Left lung (tissue), 4 donors: ENCODE measurements at regions not wholly inside any gene's neighbourhood (a gene's known extent, or its start where the extent isn't known, plus 50 kb on each side); places are given as distances from the start of the nearest gene placed in this dataset.
"Not testable (repeated sequence)": the region's sequence is repeated elsewhere in the genome, so short reads cannot be mapped to it uniquely, and the experiment has no call there.

ENCODE experiments used
- ATAC-seq: fragments of 200-7000 bp; cut with Tn5 transposase; one replicate; pipeline ENCODE4 v1.9.1; 2020; ENCODE audit warnings: moderate library complexity
- DNase-seq, 4 donors: peaks; one replicate each; pipeline ENCODE4 v3.0.0-alpha.2; 2013 to 2020
- H3K27ac ChIP-seq, 2 donors: fragments of 200-600 bp; sonication (generic) in 1 of 2; one replicate each; pipeline versions ENCODE4 v1.5.0 to v1.8.0; 2020 to 2021
- H3K27me3 ChIP-seq, 2 donors: fragments of 200-600 bp; sonication (generic) in 1 of 2; one replicate each; pipeline versions ENCODE4 v1.5.0 to v1.8.0; 2020 to 2021
- H3K36me3 ChIP-seq, 2 donors: fragments of 200-600 bp; sonication (generic) in 1 of 2; one replicate each; pipeline versions ENCODE4 v1.5.0 to v1.8.0; 2020 to 2021
- H3K4me1 ChIP-seq, 2 donors: fragments of 200-600 bp; one replicate each; pipeline ENCODE4 v1.8.0; 2021
- H3K4me3 ChIP-seq, 2 donors: fragments of 200-600 bp; sonication (generic) in 1 of 2; one replicate each; pipeline versions ENCODE4 v1.5.0 to v1.8.0; 2020 to 2021; ENCODE audit warnings: mild to moderate bottlenecking in 1 of 2
- H3K9me3 ChIP-seq, 2 donors: fragments of 200-600 bp; sonication (generic) in 1 of 2; one replicate each; pipeline versions ENCODE4 v1.5.0 to v1.8.0; 2020 to 2021
- CTCF ChIP-seq, 2 donors: fragments of 200-600 bp; sonication (generic) in 1 of 2; IDR thresholded peaks; one replicate each; pipeline versions ENCODE4 v1.5.0 to v1.8.0; 2021; ENCODE audit warnings: antibody characterized with exemption in 2 of 2
- intact Hi-C, 2 donors: fragments of 100-400 bp; cut with DNase I; formaldehyde crosslinking; loops; one replicate each; pipeline versions ENCODE4 v1.11.2 to v1.14.2; 2022
- donor health status: DM: no; HTN: yes; CAD: no.
- donor health status: DM: no; HTN: no; CAD: no.

DNA sequence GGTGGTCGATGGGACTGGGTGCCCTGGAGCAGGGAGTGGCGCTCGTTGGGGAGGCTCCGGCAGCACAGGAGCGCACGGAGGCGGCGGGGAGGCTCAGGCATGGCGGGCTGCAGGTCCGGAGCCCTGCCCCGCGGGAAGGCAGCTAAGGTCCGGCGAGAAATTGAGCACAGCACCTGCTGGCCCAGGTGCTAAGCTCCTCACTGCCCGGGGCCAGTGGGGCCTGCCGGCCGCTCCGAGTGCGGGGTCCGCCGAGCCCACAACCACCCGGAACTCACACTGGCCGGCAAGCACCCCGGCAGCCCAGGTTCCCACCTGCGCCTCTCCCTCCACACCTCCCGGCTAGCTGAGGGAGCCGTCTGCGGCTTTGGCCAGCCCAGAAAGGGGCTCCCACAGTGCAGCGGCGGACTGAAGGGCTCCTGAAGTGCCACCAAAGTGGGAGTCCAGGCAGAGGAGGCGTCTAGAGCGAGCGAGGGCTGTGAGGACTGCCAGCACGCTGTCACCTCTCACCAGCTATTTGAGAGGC is 88.8 kb upstream of the EEF2KMT start:
- intact Hi-C loops: no loop called here
- ATAC-seq (no peak), DNase-seq (peak in 1 of 4 donors; percentile 73)
- Histone ChIP-seq H3K27ac (no peak overlapping the region), H3K36me3 (no peaks in the 10 kb centered on the region), H3K4me1 (no peaks in the 10 kb centered on the region), H3K4me3 (no peak overlapping the region), H3K27me3 (no peaks in the 10 kb centered on the region), H3K9me3 (peaks cover 0 to 2% of the 10 kb centered on the region in 2 donors)
- TF ChIP-seq CTCF (IDR thresholded peaks at IDR 0.05): no peak

- no peak for ATAC-seq
- no peak for TF ChIP-seq CTCF (IDR thresholded peaks at IDR 0.05)
- peaks cover 0 to 6% of the 10 kb centered on the region in 2 donors for H3K27me3 ChIP-seq
- DNase-seq: no peak
- no peak overlapping the region for H3K27ac ChIP-seq
- H3K36me3 ChIP-seq: no peaks in the 10 kb centered on the region
- intact Hi-C loops: no loop called here
- H3K9me3 ChIP-seq: peaks cover 0 to 36% of the 10 kb centered on the region in 2 donors
- no peaks in the 10 kb centered on the region for H3K4me1 ChIP-seq
- no peak overlapping the region for H3K4me3 ChIP-seq
Measured at GRCh38 chr16:5176505-5176904, 78.9 kb upstream of the EEF2KMT start.

DNA sequence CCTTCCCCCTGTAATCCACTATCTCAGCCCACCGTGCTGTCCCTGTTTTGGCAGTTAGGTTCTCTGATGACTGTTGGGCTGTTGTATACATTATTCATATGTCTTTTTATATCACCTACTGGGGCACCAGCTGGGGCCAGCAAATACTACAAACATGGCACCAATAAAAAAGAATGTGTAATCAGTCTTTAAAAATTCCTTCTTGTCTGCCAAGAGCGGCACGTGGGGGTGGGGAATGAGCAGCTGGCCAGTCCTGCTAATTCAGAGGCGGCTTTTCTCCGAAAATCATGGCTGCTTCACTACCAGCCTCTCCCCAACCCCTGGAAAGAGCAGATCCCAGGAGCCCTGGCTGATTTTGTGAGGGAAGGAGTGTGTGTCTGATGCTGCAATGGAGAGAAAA is 77.7 kb upstream of the EEF2KMT start:
- no peak for DNase-seq
- no peaks in the 10 kb centered on the region for H3K36me3 ChIP-seq
- no peak overlapping the region for H3K27ac ChIP-seq
- no peaks in the 10 kb centered on the region for H3K4me1 ChIP-seq
- H3K27me3 ChIP-seq: peaks cover 0 to 6% of the 10 kb centered on the region in 2 donors
- ATAC-seq: no peak
- intact Hi-C loops: no loop called here
- no peak overlapping the region for H3K4me3 ChIP-seq
- peaks cover 0 to 36% of the 10 kb centered on the region in 2 donors for H3K9me3 ChIP-seq
- no peak for TF ChIP-seq CTCF (IDR thresholded peaks at IDR 0.05)

DNA sequence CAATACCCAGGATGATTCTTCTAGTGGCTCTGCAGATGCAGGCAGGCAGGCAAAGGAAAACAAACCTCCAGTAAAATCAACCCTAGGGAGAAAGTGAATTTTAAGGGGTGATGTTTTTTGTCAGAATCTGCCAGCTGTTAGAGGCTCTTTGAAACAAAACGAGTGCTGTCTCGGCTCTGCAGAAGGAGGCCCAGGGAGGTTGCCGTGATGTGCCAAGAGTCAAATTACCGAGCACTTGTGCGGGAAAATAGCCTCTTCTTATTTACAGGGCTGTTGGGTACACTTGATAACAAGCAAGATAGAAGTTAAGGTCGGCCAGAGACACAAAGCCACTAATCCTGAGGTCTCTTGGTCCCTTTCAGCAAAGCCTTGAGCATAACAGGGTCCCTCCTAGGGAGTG is 68.9 kb upstream of the EEF2KMT start:
- Histone ChIP-seq H3K9me3 (peaks cover 0 to 2% of the 10 kb centered on the region in 2 donors), H3K4me3 (no peak overlapping the region), H3K27me3 (peaks cover 0 to 23% of the 10 kb centered on the region in 2 donors), H3K27ac (no peak overlapping the region), H3K36me3 (no peaks in the 10 kb centered on the region), H3K4me1 (no peaks in the 10 kb centered on the region)
- DNase-seq (no peak), ATAC-seq (no peak)
- intact Hi-C loops: no loop called here
- TF ChIP-seq CTCF (IDR thresholded peaks at IDR 0.05): no peak

DNA sequence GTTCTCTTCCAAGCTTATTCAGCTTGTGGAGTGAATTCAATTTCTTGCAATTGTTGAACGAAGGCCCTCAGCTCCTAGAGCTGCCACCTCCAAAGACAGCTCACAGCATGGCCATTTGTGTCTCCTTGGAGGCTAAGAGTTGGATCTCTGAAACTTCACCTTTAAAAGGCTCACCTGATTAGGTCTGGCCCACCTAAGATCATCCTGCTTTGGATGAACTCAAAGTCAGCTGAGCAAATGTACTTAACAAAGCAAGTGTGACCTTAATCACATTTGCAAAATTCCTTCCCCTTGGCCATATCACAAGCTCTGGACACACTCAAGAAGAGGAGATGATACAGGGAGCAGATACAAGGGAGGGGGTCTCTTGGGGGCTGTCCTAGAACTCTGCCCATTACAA is 67.8 kb upstream of the EEF2KMT start:
- ATAC-seq, H3K36me3 ChIP-seq, intact Hi-C loops: not testable (repeated sequence)

GRCh38 chr16:5162801-5163200 is 65.2 kb upstream of the EEF2KMT start:
- H3K27ac ChIP-seq, H3K4me1 ChIP-seq, ATAC-seq, DNase-seq, H3K36me3 ChIP-seq, H3K4me3 ChIP-seq, intact Hi-C loops, H3K9me3 ChIP-seq: not testable (repeated sequence)
- H3K27me3 ChIP-seq: peaks cover 0 to 22% of the 10 kb centered on the region in 2 donors

More for the DNA sequence above, 67.8 kb upstream of the EEF2KMT start:
- not testable (repeated sequence) for H3K4me3 ChIP-seq, H3K27ac ChIP-seq, DNase-seq, H3K4me1 ChIP-seq, H3K9me3 ChIP-seq
- H3K27me3 ChIP-seq: peaks cover 0 to 23% of the 10 kb centered on the region in 2 donors

DNA sequence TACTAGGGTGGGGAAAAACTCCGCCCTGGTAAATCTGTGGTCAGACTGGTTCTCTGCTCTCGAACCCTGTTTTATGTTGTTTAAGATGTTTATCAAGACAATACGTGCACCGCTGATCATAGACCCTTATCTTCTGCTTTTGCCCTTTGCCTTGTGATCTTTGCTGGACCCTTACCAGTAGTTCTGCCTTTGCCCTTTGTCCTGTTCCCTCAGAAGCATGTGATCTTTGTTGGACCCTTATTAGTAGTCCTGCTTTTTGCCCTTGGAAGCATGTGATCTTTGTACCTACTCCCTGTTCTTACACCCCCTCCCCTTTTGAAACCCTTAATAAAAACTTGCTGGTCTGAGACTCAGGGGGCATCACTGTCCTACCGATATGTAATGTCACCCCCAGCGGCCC is 64.3 kb upstream of the EEF2KMT start:
- ATAC-seq, DNase-seq, H3K9me3 ChIP-seq: not testable (repeated sequence)

DNA sequence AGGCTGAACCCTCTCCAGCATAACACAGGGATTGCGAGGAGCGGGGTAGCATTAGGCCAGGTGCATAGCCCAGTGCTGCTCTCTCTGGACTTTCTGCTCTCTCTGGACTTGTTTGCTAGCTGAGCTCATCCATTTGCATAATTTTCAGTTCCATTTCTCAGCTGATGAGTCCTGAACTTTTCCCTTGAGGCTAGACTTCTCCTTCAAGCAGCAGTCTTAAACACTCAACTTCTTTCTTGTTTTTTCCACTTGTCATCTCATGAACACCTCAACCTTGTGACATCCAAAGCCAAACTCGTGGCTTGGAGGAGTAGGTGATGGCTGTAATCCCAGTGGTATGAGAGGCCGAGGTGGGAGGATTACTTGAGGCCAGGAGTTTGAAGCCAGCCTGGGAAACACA is 62.4 kb upstream of the EEF2KMT start:
- intact Hi-C loops, DNase-seq, H3K9me3 ChIP-seq, ATAC-seq, H3K4me3 ChIP-seq, H3K4me1 ChIP-seq, H3K36me3 ChIP-seq, H3K27ac ChIP-seq, H3K27me3 ChIP-seq: not testable (repeated sequence)

More for the DNA sequence above, 64.3 kb upstream of the EEF2KMT start:
- H3K36me3 ChIP-seq, H3K27ac ChIP-seq, H3K4me1 ChIP-seq, H3K4me3 ChIP-seq, intact Hi-C loops: not testable (repeated sequence)
- peaks cover 0 to 12% of the 10 kb centered on the region in 2 donors for H3K27me3 ChIP-seq

GRCh38 chr16:5159537-5159936 is 61.9 kb upstream of the EEF2KMT start:
- intact Hi-C loops, H3K4me1 ChIP-seq, H3K27ac ChIP-seq, H3K36me3 ChIP-seq, DNase-seq, ATAC-seq, H3K9me3 ChIP-seq, H3K4me3 ChIP-seq, H3K27me3 ChIP-seq: not testable (repeated sequence)
